Tibial artery (tissue), 4 donors: ENCODE measurements at regions not wholly inside any gene's neighbourhood (a gene's known extent, or its start where the extent isn't known, plus 50 kb on each side); places are given as distances from the start of the nearest gene placed in this dataset.

Source experiments
- DNase-seq, 2 donors: peaks; one replicate each; pipeline ENCODE4 v3.0.0-alpha.2; 2019
- H3K27ac ChIP-seq, 2 donors: fragments of 200-600 bp; sonication (generic) in 1 of 2; 1 replicate in 1 of 2; 2 replicates in 1 of 2; pipeline ENCODE4 v1.5.1; 2018 to 2019; ENCODE audit warnings: mild to moderate bottlenecking in 1 of 2
- H3K27me3 ChIP-seq, 2 donors: fragments of 200-600 bp; sonication (generic) in 1 of 2; one replicate each; pipeline versions ENCODE4 v1.5.1 to v1.6.0; 2016 to 2019
- H3K36me3 ChIP-seq, 3 donors: fragments of 200-600 bp; sonication (generic) in 2 of 3; one replicate each; pipeline ENCODE4 v1.5.1; 2016 to 2019; ENCODE audit warnings: mild to moderate bottlenecking in 2 of 3
- H3K4me1 ChIP-seq, 4 donors: fragments of 200-600 bp; sonication (generic) in 2 of 4; 1 replicate in 3 of 4; 2 replicates in 1 of 4; pipeline ENCODE4 v1.5.1; 2016 to 2019
- H3K4me3 ChIP-seq, 2 donors: fragments of 200-600 bp; sonication (generic) in 1 of 2; 1 replicate in 1 of 2; 2 replicates in 1 of 2; pipeline ENCODE4 v1.5.1; 2018 to 2019; ENCODE audit warnings: mild to moderate bottlenecking in 2 of 2
- H3K9me3 ChIP-seq, 3 donors: fragments of 200-600 bp; sonication (generic) in 1 of 3; one replicate each; pipeline ENCODE4 v1.5.1; 2016 to 2019
- intact Hi-C: fragments of 100-400 bp; cut with DNase I; formaldehyde crosslinking; loops from one replicate; pipeline ENCODE4 v1.15.0; 2023; ENCODE audit warnings: low total_unique reads
- TF ChIP-seq, protein P1 (sequence below), 2 experiments: fragments of 200-600 bp in 1 of 2; fragments of 450-650 bp in 1 of 2; IDR thresholded peaks; one replicate each; pipeline ENCODE4 v1.5.1; 2017 to 2019; ENCODE audit warnings: antibody characterized with exemption in 2 of 2, mild to moderate bottlenecking in 1 of 2, moderate library complexity in 1 of 2

DNA sequence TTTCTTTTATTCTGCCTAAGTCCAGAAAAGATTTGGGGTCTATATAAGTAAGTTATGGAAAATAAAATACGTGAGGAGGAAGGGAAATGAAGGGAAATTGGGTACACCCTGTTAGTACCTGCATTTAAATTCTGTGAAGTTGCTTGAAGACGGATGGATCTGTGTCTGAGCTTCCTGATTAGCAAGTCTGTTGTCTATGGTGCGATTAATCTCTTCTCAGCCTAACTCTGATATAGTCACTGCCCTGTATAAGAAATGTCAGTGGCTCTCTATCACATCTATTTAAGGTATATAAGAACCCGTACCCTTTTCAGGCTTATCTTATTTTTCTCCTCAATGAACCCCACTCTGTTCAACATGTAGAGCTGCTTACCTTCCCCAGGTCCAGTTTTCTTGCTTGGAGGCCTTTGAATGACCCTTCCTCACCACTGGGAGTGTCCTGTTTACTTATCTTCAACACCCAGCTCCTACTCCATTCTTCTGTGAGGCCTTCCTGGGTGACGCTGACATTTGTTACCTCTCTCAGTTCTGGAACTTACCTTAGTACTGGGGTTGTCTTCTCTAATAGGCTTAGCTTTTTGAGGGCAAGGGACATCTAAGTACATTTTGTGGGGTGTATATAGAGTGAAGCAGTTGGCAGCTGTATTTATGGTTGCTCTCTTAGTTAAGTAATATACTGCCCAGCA lies 149.6 kb upstream of the PRPS1L1 start:
- no peaks in the 10 kb centered on the region for H3K4me1 ChIP-seq
- intact Hi-C loops, result no loop called here
- no peak for DNase-seq
- no peaks in the 10 kb centered on the region for H3K9me3 ChIP-seq
- no peaks in the 10 kb centered on the region for H3K27me3 ChIP-seq
- TF ChIP-seq, protein P1, sequence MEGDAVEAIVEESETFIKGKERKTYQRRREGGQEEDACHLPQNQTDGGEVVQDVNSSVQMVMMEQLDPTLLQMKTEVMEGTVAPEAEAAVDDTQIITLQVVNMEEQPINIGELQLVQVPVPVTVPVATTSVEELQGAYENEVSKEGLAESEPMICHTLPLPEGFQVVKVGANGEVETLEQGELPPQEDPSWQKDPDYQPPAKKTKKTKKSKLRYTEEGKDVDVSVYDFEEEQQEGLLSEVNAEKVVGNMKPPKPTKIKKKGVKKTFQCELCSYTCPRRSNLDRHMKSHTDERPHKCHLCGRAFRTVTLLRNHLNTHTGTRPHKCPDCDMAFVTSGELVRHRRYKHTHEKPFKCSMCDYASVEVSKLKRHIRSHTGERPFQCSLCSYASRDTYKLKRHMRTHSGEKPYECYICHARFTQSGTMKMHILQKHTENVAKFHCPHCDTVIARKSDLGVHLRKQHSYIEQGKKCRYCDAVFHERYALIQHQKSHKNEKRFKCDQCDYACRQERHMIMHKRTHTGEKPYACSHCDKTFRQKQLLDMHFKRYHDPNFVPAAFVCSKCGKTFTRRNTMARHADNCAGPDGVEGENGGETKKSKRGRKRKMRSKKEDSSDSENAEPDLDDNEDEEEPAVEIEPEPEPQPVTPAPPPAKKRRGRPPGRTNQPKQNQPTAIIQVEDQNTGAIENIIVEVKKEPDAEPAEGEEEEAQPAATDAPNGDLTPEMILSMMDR (IDR thresholded peaks at IDR 0.05), result no peak
- H3K27ac ChIP-seq, result no peak overlapping the region
- no peak overlapping the region for H3K4me3 ChIP-seq
- no peaks in the 10 kb centered on the region for H3K36me3 ChIP-seq

DNA sequence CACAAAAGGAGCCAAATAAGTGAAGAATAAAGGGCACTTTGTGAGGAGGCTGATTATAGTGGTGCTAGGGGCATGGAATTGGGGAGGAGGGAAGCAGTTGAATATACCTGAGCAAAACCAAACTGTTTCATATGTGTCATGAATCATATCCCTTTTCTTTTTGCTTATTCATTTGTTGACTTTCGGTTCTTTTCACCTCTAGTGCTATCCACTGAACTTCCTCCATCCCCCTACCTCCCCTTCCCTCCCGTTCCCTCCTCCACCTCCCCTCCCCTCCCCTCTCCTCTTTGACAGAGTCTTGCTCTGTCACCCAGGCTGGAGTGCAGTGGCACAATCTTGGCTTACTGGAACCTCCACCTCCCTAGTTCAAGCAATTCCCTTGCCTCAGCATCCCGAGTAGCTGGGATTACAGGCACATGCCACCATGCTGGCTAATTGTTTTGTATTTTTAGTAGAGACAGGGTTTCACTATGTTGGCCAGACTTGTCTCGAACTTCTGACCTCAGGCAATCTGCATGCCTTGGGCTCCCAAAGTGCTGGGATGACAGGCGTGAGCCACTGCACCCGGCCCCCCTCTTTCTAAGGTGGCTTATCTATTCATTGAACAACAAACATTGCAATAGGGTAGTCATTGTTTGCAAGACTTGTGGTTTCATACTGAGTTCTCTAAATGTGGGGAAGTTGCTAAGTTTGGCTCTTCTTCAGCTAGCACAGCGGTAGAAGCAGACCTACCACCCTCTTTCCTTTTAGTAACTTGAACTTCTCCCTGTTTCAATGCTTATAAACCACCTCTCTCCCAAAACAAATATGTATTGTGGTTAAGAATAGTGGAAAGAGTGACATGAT lies 150.4 kb upstream of the PRPS1L1 start:
- intact Hi-C loops, result no loop called here
- Histone ChIP-seq H3K27me3 (no peaks in the 10 kb centered on the region), H3K4me1 (no peaks in the 10 kb centered on the region), H3K27ac (no peak overlapping the region), H3K4me3 (no peak overlapping the region), H3K9me3 (no peaks in the 10 kb centered on the region), H3K36me3 (no peaks in the 10 kb centered on the region)
- no peak for DNase-seq
- TF ChIP-seq, protein P1 (IDR thresholded peaks at IDR 0.05), result no peak

DNA sequence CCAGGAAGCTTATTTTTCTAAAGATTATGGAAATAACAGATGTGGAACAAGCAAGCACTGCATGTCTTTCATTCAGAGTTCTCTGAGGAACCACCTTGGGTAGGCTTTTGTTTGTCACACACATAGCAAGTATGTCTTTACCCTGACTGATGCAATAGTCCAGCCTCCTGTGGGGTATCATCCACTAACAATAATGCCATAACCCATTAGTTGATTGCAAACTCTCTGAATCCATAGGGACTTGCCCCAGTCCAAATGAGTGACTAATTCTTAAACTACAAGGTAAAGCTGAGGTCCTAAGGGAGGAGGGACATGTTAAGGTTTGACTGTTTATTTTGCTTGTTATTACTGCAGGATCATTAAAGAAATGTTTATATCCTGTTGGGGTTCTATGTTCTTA lies 151.4 kb upstream of the PRPS1L1 start:
- H3K9me3 ChIP-seq, result no peaks in the 10 kb centered on the region
- H3K27me3 ChIP-seq, result no peaks in the 10 kb centered on the region
- H3K4me1 ChIP-seq, result no peaks in the 10 kb centered on the region
- TF ChIP-seq, protein P1 (IDR thresholded peaks at IDR 0.05), result no peak
- no peak for DNase-seq
- H3K36me3 ChIP-seq, result no peaks in the 10 kb centered on the region
- no peak overlapping the region for H3K27ac ChIP-seq
- no peak overlapping the region for H3K4me3 ChIP-seq
- intact Hi-C loops, result no loop called here

DNA sequence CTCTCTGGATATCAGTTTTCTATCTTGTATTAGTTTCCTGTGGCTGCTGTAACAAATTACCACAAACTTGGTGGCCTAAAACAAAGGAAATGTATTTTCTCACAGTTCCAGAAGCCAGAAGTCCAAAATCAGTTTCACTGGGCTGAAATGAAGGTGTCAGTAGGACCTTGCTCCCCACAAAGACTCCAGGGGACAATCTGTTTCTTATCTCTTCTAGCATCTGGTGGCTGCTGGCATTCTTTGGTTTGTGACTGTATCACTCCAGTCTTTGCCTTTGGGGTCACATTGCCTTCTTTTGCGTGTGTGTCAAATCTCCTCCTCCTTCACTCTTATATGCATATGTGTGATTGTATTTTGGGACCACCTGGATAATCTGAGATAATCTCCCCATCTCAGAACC lies 153.0 kb upstream of the PRPS1L1 start:
- Histone ChIP-seq H3K9me3 (no peaks in the 10 kb centered on the region), H3K27me3 (no peaks in the 10 kb centered on the region), H3K36me3 (no peaks in the 10 kb centered on the region), H3K27ac (no peak overlapping the region), H3K4me1 (no peaks in the 10 kb centered on the region), H3K4me3 (no peak overlapping the region)
- DNase-seq, result no peak
- intact Hi-C loops, result no loop called here
- TF ChIP-seq, protein P1 (IDR thresholded peaks at IDR 0.05), result no peak

DNA sequence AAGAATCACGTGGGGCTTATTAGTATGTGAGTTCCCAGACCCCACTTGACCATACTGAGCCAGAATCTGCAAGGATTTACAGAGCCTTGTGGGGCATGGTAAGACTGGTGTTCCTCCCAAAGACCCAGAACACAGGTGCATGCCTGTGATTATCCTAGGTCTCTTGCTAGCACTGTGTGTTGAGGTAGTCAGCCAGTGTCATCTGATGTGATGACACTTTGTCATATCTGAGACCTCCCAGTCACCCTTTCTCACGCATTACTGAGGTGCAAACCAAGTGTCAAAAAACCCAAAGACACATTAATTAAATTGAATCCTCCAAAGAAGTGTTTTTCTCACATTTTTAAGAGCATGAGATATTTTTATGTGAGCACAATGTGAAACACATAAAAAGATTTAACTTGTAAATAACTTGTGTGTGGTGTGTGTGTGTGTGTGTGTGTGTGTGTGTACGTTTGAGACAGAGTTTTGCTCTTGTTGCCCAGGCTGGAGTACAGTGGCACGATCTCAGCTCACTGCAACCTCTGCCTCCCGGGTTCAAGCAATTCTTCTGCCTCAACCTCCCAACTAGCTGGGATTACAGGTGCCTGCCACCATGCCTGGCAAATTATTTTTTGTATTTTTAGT lies 162.0 kb upstream of the PRPS1L1 start:
- Histone ChIP-seq H3K27ac (no peak overlapping the region), H3K27me3 (no peaks in the 10 kb centered on the region), H3K36me3 (no peaks in the 10 kb centered on the region), H3K9me3 (peaks cover 0 to 2% (median 0%) of the 10 kb centered on the region in 3 donors), H3K4me1 (no peaks in the 10 kb centered on the region), H3K4me3 (no peak overlapping the region)
- no peak for DNase-seq
- intact Hi-C loops, result no loop called here
- TF ChIP-seq, protein P1 (IDR thresholded peaks at IDR 0.05), result no peak
